Neural cell (in vitro differentiated cells): ENCODE measurements at regions not wholly inside any gene's neighbourhood (a gene's known extent, or its start where the extent isn't known, plus 50 kb on each side); places are given as distances from the start of the nearest gene placed in this dataset.

Source experiments
- POLR2AphosphoS5 ChIP-seq: IDR thresholded peaks from 2 replicates; pipeline ENCODE4 v1.6.1; 2012
- TF ChIP-seq, protein P1 (sequence below): fragments of 450-650 bp; IDR thresholded peaks from 2 replicates; pipeline ENCODE4 v1.5.1; 2014; ENCODE audit warnings: antibody characterized with exemption, mild to moderate bottlenecking, moderate library complexity; ENCODE audit not compliant: poor library complexity, severe bottlenecking

DNA sequence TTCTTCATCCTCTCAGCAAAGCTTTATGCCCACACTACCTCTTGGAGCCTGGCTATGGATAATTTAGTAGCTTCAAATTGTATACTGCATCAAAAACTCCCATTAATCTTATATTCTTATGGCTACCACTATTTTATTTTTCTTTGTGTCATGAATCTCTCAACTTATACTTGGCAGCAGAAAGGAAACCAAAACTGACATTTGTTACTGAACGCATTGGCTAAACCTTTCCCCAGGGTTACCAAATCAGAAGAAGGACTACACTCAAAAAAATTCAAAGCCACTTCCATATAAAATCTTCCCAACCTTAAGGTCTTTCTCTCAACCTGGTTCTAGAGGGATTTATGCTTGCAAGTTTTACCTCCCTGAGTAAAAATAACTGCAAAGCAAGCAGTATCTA is 97.0 kb upstream of the REG3G start:
- TF ChIP-seq, protein P1, sequence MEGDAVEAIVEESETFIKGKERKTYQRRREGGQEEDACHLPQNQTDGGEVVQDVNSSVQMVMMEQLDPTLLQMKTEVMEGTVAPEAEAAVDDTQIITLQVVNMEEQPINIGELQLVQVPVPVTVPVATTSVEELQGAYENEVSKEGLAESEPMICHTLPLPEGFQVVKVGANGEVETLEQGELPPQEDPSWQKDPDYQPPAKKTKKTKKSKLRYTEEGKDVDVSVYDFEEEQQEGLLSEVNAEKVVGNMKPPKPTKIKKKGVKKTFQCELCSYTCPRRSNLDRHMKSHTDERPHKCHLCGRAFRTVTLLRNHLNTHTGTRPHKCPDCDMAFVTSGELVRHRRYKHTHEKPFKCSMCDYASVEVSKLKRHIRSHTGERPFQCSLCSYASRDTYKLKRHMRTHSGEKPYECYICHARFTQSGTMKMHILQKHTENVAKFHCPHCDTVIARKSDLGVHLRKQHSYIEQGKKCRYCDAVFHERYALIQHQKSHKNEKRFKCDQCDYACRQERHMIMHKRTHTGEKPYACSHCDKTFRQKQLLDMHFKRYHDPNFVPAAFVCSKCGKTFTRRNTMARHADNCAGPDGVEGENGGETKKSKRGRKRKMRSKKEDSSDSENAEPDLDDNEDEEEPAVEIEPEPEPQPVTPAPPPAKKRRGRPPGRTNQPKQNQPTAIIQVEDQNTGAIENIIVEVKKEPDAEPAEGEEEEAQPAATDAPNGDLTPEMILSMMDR, result no peak
- no peak for TF ChIP-seq POLR2AphosphoS5
